ENCODE measurements at regions not wholly inside any gene's neighbourhood (a gene's known extent, or its start where the extent isn't known, plus 50 kb on each side); places are given as distances from the start of the nearest gene placed in this dataset.
"Not testable (repeated sequence)": the region's sequence is repeated elsewhere in the genome, so short reads cannot be mapped to it uniquely, and the experiment has no call there.

DNA sequence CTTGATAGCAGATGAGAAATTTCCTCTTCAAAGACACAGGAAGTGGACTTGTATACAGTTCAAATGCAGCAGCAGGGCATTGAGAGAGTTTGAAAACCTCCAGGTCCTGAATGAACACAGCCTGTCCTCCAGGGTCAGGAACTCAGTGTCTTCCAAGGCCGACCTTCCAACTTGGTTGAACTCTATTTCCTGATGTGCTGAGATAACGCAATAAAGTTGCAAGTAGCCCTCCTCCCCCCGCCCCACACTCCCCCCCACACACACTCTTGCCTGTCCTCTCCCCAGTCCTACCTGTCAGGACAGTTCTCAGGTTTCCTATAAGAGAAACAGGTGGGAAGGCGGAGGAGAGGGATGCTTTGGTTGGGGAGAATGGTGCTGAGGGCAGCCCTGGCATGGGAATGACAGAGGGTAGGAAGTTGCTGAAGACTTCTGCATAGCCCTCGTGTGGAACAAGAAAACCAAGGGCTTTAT is 90.0 kb downstream of the CCDC71L start:
- no peak overlapping the region for H3K27ac ChIP-seq
- TF ChIP-seq, protein P1, sequence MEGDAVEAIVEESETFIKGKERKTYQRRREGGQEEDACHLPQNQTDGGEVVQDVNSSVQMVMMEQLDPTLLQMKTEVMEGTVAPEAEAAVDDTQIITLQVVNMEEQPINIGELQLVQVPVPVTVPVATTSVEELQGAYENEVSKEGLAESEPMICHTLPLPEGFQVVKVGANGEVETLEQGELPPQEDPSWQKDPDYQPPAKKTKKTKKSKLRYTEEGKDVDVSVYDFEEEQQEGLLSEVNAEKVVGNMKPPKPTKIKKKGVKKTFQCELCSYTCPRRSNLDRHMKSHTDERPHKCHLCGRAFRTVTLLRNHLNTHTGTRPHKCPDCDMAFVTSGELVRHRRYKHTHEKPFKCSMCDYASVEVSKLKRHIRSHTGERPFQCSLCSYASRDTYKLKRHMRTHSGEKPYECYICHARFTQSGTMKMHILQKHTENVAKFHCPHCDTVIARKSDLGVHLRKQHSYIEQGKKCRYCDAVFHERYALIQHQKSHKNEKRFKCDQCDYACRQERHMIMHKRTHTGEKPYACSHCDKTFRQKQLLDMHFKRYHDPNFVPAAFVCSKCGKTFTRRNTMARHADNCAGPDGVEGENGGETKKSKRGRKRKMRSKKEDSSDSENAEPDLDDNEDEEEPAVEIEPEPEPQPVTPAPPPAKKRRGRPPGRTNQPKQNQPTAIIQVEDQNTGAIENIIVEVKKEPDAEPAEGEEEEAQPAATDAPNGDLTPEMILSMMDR (IDR thresholded peaks at IDR 0.05): no peak
- TF ChIP-seq ZFX (IDR thresholded peaks at IDR 0.05; ENCODE audit: borderline replicate concordance): no peak

DNA sequence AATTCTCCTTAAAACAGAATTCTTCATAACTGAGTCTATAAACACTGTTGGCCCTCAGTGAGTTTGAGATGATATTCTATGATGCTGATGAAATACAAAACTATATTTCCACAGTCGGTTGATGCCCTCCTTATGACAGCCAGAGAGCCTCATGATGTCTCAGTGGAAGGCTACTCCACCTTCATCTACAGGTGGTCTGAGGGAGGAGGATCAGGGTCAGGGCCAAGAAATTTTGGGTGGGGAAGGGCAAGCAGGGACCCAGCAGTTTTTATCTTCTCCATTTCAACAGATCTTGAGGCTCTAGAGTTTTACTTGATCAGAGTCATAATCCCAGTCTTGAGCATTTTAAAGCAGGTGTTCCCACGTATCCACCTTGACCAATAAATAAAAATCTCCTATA is 90.8 kb downstream of the CCDC71L start:
- no peak for TF ChIP-seq ZFX (IDR thresholded peaks at IDR 0.05; ENCODE audit: borderline replicate concordance)
- TF ChIP-seq, protein P1 (IDR thresholded peaks at IDR 0.05): no peak
- no peak overlapping the region for H3K27ac ChIP-seq

DNA sequence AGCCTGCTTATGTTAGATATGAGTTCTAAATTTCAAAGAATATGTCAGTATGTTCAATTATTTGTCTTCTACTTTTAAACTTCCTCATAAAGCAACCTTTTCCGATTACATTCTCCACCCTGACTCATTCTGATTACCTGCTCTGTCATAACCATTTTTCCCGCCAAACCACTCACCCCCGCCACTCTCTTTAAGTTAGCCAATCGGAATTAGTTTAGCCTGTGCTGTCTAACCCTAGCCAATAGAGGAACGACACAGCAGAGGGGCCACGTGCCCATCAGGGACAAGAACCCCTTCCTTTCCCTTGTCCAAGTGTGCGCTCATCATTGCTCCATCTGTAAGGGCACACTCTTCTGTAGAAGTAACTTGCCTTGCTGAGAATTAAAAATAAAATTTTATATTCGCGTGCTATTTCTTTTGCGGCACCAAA is 91.4 kb downstream of the CCDC71L start:
- no peak overlapping the region for H3K27ac ChIP-seq
- TF ChIP-seq, protein P1 (IDR thresholded peaks at IDR 0.05): no peak
- TF ChIP-seq ZFX (IDR thresholded peaks at IDR 0.05; ENCODE audit: borderline replicate concordance): no peak

DNA sequence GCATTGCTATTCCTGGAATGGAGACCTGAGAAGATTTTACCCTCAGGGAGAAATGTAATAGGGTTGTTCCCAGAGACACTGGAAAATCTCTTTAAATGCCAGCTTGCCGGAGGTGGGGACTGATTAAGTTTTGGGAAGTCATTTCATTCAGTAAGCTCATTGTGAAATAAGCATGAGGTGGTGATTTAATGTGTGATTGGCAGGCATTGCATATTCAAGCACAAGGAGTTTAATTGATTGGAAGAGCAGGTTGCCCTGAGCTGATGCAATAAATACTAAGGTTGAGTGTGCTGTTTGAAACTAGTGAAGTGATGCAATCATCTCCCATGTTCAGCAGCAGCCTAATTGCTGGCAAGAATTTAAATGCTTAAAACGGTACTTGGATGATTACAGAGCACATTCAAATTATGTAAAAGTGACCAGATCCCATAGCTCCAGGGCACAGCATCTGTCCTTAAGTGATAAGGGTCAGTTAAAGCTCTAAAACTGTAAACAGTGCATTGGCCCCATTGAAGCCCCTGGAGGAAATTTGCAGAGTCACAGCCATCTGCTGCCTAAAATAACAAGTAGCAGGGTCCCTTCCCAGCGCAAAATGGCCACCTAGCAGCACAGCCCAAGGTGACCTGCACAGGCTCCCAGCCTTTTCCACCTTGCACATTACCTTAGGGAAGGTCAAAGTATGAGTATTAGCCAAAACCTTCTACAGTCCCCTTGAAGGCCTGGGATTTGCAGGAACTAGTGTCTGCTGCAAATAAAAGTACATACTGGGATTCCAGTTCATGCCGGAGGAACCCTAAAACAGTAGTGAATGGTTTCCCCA is 92.1 kb downstream of the CCDC71L start:
- H3K27ac ChIP-seq: peak overlapping the region; percentile 27
- no peak for TF ChIP-seq ZFX (IDR thresholded peaks at IDR 0.05; ENCODE audit: borderline replicate concordance)
- TF ChIP-seq, protein P1 (IDR thresholded peaks at IDR 0.05): no peak

DNA sequence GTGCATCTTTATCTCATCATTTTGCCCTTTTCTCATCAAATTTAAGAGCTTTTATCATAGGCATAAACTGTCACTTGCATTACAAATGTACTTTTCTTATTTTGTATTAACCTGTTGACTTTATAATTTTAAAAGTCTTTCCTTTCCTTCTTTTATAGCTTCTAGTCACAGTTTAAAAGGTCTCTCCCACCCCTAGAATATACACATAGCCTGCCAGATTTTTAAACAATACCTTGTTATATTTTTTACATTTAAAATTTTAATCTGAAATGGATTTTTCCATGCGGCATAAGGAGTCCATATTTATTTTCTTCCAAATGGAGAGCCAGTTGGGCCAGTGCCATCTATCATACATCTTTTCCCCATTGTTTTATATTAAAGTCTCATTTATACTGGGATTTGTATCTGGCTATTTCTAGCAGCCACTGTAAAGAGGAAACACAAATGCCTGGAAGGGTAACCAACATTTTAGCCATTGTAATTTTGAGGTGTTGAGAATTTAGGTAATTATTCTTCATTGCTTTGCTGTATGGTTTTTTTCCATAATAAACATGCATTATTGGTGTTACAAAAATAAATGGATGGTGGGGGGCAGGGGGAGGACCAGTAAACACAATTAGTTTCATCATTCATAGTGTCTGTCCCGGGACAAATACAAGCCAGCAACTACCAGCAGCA is 92.8 kb downstream of the CCDC71L start:
- peak overlapping the region; percentile 27 for H3K27ac ChIP-seq
- TF ChIP-seq, protein P1 (IDR thresholded peaks at IDR 0.05): no peak
- TF ChIP-seq ZFX (IDR thresholded peaks at IDR 0.05; ENCODE audit: borderline replicate concordance): no peak

DNA sequence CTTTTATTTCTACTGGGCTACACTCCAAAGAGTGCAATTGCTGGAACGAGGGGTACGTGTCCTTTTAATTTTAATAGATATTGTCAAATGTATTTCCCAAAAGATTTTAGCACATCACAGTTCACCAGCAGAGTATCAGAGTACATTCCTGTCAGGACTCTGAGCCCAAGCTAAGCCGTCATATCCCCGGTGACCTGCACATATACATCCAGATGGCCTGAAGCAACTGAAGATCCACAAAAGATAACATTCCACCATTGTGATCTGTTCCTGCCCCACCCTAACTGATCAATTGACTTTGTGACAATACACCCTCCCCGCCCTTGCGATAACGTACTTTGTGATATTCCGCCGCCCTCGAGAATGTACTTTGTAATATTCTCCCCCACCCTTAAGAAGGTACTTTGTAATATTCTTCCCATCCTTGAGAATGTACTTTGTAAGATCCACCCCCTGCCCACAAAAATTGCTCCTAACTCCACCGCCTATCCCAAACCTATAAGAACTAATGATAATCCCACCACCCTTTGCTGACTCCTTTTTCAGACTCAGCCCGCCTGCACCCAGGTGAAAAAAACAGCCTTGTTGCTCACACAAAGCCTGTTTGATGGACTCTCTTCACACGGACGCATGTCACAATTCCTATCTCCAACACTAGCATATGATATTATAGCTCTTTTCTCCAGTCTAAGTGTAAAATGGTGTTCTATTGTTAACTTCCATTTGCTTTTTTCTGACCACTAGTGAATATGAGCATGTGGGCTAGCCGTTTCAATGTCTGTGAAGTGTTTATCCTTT is 93.6 kb downstream of the CCDC71L start:
- H3K27ac ChIP-seq: not testable (repeated sequence)

DNA sequence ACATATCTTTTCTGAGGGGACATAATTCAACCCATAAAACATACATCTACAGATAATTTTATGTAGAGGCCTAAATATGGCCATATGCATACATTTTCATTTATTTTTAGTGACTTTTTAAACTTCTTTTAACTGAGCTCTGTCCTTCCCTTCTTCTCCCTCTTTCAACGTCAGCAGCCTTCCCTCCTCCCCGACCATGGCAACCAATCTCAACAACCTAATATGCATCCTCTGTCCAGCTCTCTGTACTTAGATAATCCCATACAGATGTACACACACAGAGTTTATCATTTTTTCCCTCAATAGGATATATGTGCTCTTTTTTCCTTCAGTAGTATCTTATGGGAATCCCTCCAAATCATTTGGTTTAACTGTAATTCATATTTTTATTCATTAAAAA is 94.3 kb downstream of the CCDC71L start:
- H3K27ac ChIP-seq: no peak overlapping the region
- TF ChIP-seq ZFX (IDR thresholded peaks at IDR 0.05; ENCODE audit: borderline replicate concordance): no peak
- TF ChIP-seq, protein P1 (IDR thresholded peaks at IDR 0.05): no peak

Data from 22Rv1 (cell line).